Muscle of arm (tissue), 1 donor: ENCODE measurements at regions not wholly inside any gene's neighbourhood (a gene's known extent, or its start where the extent isn't known, plus 50 kb on each side); places are given as distances from the start of the nearest gene placed in this dataset.

Experiments
- DNase-seq: peaks from one replicate; pipeline ENCODE4 v3.0.0-alpha.2; 2013

- DNase-seq = no peak
Observed at GRCh38 chr3:150022381-150023238, 51.9 kb upstream of the PFN2 start.

DNA sequence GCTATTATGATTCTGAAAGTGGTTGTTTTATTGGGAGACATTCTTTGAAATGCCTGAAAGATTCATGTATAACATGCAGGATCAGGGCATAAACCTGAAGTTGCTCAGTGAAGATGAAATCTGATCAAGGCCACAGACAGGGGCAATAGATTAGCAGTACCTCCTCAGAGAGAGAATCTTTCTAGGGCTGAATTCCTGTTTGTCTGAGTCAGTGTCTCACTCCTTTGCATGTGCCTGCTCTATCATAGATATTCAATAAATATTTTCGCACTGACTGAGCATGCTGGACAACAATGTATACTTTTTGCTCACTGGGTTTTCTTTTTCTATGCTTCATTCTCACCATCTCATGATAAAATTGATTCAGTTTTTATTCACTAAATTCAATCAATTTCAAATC lies 49.8 kb upstream of the PFN2 start:
- no peak for DNase-seq
